ENCODE measurements at regions not wholly inside any gene's neighbourhood (a gene's known extent, or its start where the extent isn't known, plus 50 kb on each side); places are given as distances from the start of the nearest gene placed in this dataset.

- TF ChIP-seq FOXM1 (IDR thresholded peaks at IDR 0.05; ENCODE audit: borderline replicate concordance) (no peak), CTBP1 (IDR thresholded peaks at IDR 0.05; ENCODE audit: borderline replicate concordance) (no peak), TARDBP (IDR thresholded peaks at IDR 0.05) (no peak), FOXK2 (IDR thresholded peaks at IDR 0.05) (no peak), PKNOX1 (IDR thresholded peaks at IDR 0.05) (no peak), ZNF384 (IDR thresholded peaks at IDR 0.05) (no peak)
Observed at GRCh38 chr11:36817336-36817965, 219.4 kb upstream of the RAG2 start.
